GM20000 (cell line): ENCODE measurements at regions not wholly inside any gene's neighbourhood (a gene's known extent, or its start where the extent isn't known, plus 50 kb on each side); places are given as distances from the start of the nearest gene placed in this dataset.
"Not testable (repeated sequence)": the region's sequence is repeated elsewhere in the genome, so short reads cannot be mapped to it uniquely, and the experiment has no call there.

Source experiments
- DNase-seq: peaks from one replicate; pipeline ENCODE4 v3.0.0; 2012; ENCODE audit warnings: low spot score
- CTCF ChIP-seq: IDR thresholded peaks from 2 replicates; pipeline ENCODE4 v1.5.1; 2012; ENCODE audit warnings: mild to moderate bottlenecking, control low read depth; ENCODE audit errors: extremely low read depth, missing control alignments

- no peak for DNase-seq
- TF ChIP-seq CTCF: no peak
Observed at GRCh38 chr20:47886454-47887041, 101.3 kb upstream of the SULF2 start.

- no peak for TF ChIP-seq CTCF
- DNase-seq: no peak
Observed at GRCh38 chr20:47885909-47886453, 100.7 kb upstream of the SULF2 start.

- DNase-seq: not testable (repeated sequence)
Observed at GRCh38 chr20:47883940-47884339, 98.7 kb upstream of the SULF2 start.

- DNase-seq: no peak
- no peak for TF ChIP-seq CTCF
Observed at GRCh38 chr20:47883186-47883585, 97.9 kb upstream of the SULF2 start.

GRCh38 chr20:47879771-47880170, 94.5 kb upstream of the SULF2 start:
- TF ChIP-seq CTCF: no peak
- DNase-seq: no peak

- TF ChIP-seq CTCF: no peak
Observed at GRCh38 chr20:47878601-47879027, 93.3 kb upstream of the SULF2 start.

GRCh38 chr20:47876311-47877088, 91.2 kb upstream of the SULF2 start:
- no peak for TF ChIP-seq CTCF
- DNase-seq: no peak

More at GRCh38 chr20:47878601-47879027, 93.3 kb upstream of the SULF2 start:
- DNase-seq: no peak
